ENCODE measurements at regions not wholly inside any gene's neighbourhood (a gene's known extent, or its start where the extent isn't known, plus 50 kb on each side); places are given as distances from the start of the nearest gene placed in this dataset.

DNA sequence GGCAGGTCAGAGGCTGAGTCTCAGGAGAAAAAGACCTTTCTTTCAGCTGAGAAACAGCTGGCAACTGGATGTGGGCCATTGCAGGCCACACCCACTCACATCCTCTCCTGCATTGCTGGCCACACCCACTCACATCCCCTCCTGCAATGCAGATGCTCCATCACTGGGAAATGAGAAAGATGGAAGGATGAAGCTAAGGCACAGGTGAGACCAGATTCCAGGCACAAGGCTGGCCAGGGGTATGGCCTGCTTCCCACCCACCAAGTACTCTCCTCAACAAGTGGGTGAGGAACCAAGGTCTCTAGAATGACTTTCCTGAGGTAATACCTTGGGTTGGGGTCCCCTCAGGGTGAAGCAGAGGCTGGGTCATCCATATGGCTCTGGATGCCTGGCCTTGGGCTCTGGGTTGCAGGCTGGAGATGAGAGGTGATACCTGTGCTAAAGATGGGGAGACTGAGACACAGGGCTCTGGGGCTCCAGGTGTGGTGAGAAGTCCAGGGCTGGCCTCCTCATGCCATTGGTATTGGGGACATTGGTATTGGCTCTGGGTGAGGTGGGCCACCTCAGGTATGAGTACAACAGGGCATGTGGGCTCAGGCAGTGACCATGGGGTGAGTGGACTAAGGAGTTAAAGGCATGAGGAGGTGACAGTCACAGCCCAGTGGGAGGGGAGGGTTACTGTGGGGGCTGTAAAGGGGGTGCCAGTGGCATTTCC, 1726.8 kb downstream of the TP53TG3F start:
- TF ChIP-seq, protein P1, sequence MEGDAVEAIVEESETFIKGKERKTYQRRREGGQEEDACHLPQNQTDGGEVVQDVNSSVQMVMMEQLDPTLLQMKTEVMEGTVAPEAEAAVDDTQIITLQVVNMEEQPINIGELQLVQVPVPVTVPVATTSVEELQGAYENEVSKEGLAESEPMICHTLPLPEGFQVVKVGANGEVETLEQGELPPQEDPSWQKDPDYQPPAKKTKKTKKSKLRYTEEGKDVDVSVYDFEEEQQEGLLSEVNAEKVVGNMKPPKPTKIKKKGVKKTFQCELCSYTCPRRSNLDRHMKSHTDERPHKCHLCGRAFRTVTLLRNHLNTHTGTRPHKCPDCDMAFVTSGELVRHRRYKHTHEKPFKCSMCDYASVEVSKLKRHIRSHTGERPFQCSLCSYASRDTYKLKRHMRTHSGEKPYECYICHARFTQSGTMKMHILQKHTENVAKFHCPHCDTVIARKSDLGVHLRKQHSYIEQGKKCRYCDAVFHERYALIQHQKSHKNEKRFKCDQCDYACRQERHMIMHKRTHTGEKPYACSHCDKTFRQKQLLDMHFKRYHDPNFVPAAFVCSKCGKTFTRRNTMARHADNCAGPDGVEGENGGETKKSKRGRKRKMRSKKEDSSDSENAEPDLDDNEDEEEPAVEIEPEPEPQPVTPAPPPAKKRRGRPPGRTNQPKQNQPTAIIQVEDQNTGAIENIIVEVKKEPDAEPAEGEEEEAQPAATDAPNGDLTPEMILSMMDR (optimal IDR thresholded peaks at IDR 0.05 in 1 of 3, IDR thresholded peaks at IDR 0.05 in 1 of 3, conservative IDR thresholded peaks at IDR 0.05 in 1 of 3; ENCODE audit: extremely low read depth in 1 of 3, insufficient read depth in 2 of 3, low read length in 3 of 3): no peak
- TF ChIP-seq EZH2 (IDR thresholded peaks at IDR 0.05; ENCODE audit: low read length): no peak

Measured in keratinocyte (primary cell).